Endothelial cell (in vitro differentiated cells): ENCODE measurements at regions not wholly inside any gene's neighbourhood (a gene's known extent, or its start where the extent isn't known, plus 50 kb on each side); places are given as distances from the start of the nearest gene placed in this dataset.

Experiments
- DNase-seq: peaks from one replicate; pipeline ENCODE4 v3.0.0; 2021; ENCODE audit warnings: low spot score
- H3K27ac Mint-ChIP-seq: one replicate; pipeline ENCODE4 v1.8.0; 2021; ENCODE audit warnings: mixed read lengths, inconsistent platforms; ENCODE audit not compliant: unreplicated experiment
- H3K27me3 Mint-ChIP-seq: one replicate; pipeline ENCODE4 v1.8.0; 2021; ENCODE audit warnings: mild to moderate bottlenecking, moderate library complexity, mixed read lengths, inconsistent platforms; ENCODE audit not compliant: unreplicated experiment
- H3K36me3 Mint-ChIP-seq: one replicate; pipeline ENCODE4 v1.8.0; 2021; ENCODE audit warnings: mild to moderate bottlenecking, low read depth, mixed read lengths, inconsistent platforms; ENCODE audit not compliant: unreplicated experiment
- H3K4me1 Mint-ChIP-seq: one replicate; pipeline ENCODE4 v1.8.0; 2021; ENCODE audit warnings: mild to moderate bottlenecking, mixed read lengths, inconsistent platforms; ENCODE audit not compliant: unreplicated experiment
- H3K4me3 Mint-ChIP-seq: one replicate; pipeline ENCODE4 v1.8.0; 2021; ENCODE audit warnings: mild to moderate bottlenecking, mixed read lengths, inconsistent platforms; ENCODE audit not compliant: unreplicated experiment
- H3K9me3 Mint-ChIP-seq: one replicate; pipeline ENCODE4 v1.8.0; 2021; ENCODE audit warnings: mixed read lengths, inconsistent platforms; ENCODE audit not compliant: unreplicated experiment
- CTCF ChIP-seq: fragments of 200-600 bp; sonication (generic); IDR thresholded peaks from one replicate; pipeline ENCODE4 v1.5.0; 2021; ENCODE audit warnings: antibody characterized with exemption; ENCODE audit not compliant: unreplicated experiment

GRCh38 chr6:76892542-76892941 is 570.7 kb downstream of the HTR1B start:
- Mint-ChIP-seq H3K9me3 (peaks cover 6% of the 10 kb centered on the region), H3K27me3 (no peaks in the 10 kb centered on the region), H3K4me3 (no peak overlapping the region), H3K4me1 (no peaks in the 10 kb centered on the region), H3K36me3 (peaks cover 10% of the 10 kb centered on the region), H3K27ac (no peak overlapping the region)
- DNase-seq, result no peak
- no peak for TF ChIP-seq CTCF

GRCh38 chr6:76888351-76888750 is 574.9 kb downstream of the HTR1B start:
- no peak for DNase-seq
- Mint-ChIP-seq H3K36me3 (no peaks in the 10 kb centered on the region), H3K4me3 (no peak overlapping the region), H3K9me3 (no peaks in the 10 kb centered on the region), H3K27me3 (no peaks in the 10 kb centered on the region), H3K27ac (no peak overlapping the region), H3K4me1 (no peaks in the 10 kb centered on the region)
- TF ChIP-seq CTCF, result no peak

GRCh38 chr6:76886900-76887299 is 576.4 kb downstream of the HTR1B start:
- no peaks in the 10 kb centered on the region for H3K36me3 Mint-ChIP-seq

GRCh38 chr6:76885861-76886301 is 577.4 kb downstream of the HTR1B start:
- Mint-ChIP-seq H3K36me3 (no peaks in the 10 kb centered on the region), H3K4me1 (no peaks in the 10 kb centered on the region), H3K27me3 (no peaks in the 10 kb centered on the region), H3K9me3 (no peaks in the 10 kb centered on the region), H3K4me3 (no peak overlapping the region), H3K27ac (no peak overlapping the region)
- TF ChIP-seq CTCF, result no peak
- no peak for DNase-seq

More at GRCh38 chr6:76886900-76887299, 576.4 kb downstream of the HTR1B start:
- no peak for TF ChIP-seq CTCF
- H3K27ac Mint-ChIP-seq, result no peak overlapping the region
- H3K9me3 Mint-ChIP-seq, result no peaks in the 10 kb centered on the region
- H3K4me1 Mint-ChIP-seq, result no peaks in the 10 kb centered on the region
- no peak for DNase-seq
- H3K27me3 Mint-ChIP-seq, result no peaks in the 10 kb centered on the region
- no peak overlapping the region for H3K4me3 Mint-ChIP-seq

GRCh38 chr6:76881414-76881813 is 581.9 kb downstream of the HTR1B start:
- Mint-ChIP-seq H3K27ac (no peak overlapping the region), H3K4me3 (no peak overlapping the region)

More at GRCh38 chr6:76881414-76881813, 581.9 kb downstream of the HTR1B start:
- Mint-ChIP-seq H3K9me3 (no peaks in the 10 kb centered on the region), H3K36me3 (peaks cover 3% of the 10 kb centered on the region), H3K4me1 (no peaks in the 10 kb centered on the region), H3K27me3 (peaks cover 2% of the 10 kb centered on the region)
- no peak for DNase-seq
- no peak for TF ChIP-seq CTCF
